Neutrophil (primary cell): ENCODE measurements at regions not wholly inside any gene's neighbourhood (a gene's known extent, or its start where the extent isn't known, plus 50 kb on each side); places are given as distances from the start of the nearest gene placed in this dataset.

Experiments
- H3K27ac ChIP-seq: fragments of 200-600 bp; sonication (generic); 2 replicates; pipeline ENCODE4 v1.5.1; 2016; ENCODE audit warnings: mild to moderate bottlenecking, moderate library complexity
- H3K27me3 ChIP-seq: fragments of 200-600 bp; sonication (generic); 2 replicates; pipeline ENCODE4 v1.6.0; 2016; ENCODE audit warnings: mild to moderate bottlenecking
- H3K36me3 ChIP-seq: fragments of 200-600 bp; sonication (generic); 2 replicates; pipeline ENCODE4 v1.5.1; 2017
- H3K4me1 ChIP-seq, 2 experiments: fragments of 200-600 bp in 1 of 2; sonication (generic) in 1 of 2; 1 replicate in 1 of 2; 2 replicates in 1 of 2; pipeline versions ENCODE4 v1.5.1 to v1.6.1; 2013 to 2016; ENCODE audit warnings: low read depth in 1 of 2, low read length in 1 of 2, mild to moderate bottlenecking in 1 of 2, moderate library complexity in 1 of 2; ENCODE audit not compliant: control insufficient read depth in 1 of 2, insufficient read depth in 1 of 2
- H3K4me3 ChIP-seq, 2 experiments: fragments of 200-600 bp in 1 of 2; sonication (generic) in 1 of 2; 1 replicate in 1 of 2; 2 replicates in 1 of 2; pipeline ENCODE4 v1.5.1; 2013 to 2016; ENCODE audit warnings: low read depth in 1 of 2, low read length in 1 of 2, mild to moderate bottlenecking in 1 of 2, moderate library complexity in 1 of 2
- H3K9me3 ChIP-seq: fragments of 200-600 bp; sonication (generic); 2 replicates; pipeline ENCODE4 v1.5.1; 2016
- TF ChIP-seq, protein P1 (sequence below): fragments of 200-600 bp; sonication (generic); IDR thresholded peaks from 2 replicates; pipeline ENCODE4 v1.5.1; 2016; ENCODE audit warnings: antibody characterized with exemption

DNA sequence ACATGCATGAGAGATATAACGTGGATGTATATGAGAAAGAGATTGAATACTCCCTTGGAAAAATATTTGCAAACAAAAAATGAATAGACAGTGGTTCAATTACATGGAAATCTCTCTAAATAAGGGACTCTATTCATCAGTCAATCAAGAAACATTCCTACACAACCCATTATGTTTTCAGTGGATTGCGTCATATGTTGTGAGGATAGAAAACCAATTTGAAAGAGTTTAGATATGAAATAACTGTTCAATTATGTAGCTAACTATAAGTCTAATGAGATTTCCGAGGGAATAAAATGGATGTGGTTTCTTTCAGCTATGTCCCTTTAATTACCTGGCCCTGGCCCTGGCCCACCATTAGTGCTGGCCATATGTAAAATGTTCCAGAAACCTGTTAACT is 86.7 kb upstream of the TMCO5A start:
- Histone ChIP-seq H3K27ac (no peak overlapping the region), H3K4me3 (no peak overlapping the region), H3K4me1 (no peaks in the 10 kb centered on the region), H3K36me3 (no peaks in the 10 kb centered on the region), H3K9me3 (no peaks in the 10 kb centered on the region), H3K27me3 (no peaks in the 10 kb centered on the region)
- TF ChIP-seq, protein P1, sequence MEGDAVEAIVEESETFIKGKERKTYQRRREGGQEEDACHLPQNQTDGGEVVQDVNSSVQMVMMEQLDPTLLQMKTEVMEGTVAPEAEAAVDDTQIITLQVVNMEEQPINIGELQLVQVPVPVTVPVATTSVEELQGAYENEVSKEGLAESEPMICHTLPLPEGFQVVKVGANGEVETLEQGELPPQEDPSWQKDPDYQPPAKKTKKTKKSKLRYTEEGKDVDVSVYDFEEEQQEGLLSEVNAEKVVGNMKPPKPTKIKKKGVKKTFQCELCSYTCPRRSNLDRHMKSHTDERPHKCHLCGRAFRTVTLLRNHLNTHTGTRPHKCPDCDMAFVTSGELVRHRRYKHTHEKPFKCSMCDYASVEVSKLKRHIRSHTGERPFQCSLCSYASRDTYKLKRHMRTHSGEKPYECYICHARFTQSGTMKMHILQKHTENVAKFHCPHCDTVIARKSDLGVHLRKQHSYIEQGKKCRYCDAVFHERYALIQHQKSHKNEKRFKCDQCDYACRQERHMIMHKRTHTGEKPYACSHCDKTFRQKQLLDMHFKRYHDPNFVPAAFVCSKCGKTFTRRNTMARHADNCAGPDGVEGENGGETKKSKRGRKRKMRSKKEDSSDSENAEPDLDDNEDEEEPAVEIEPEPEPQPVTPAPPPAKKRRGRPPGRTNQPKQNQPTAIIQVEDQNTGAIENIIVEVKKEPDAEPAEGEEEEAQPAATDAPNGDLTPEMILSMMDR: no peak

DNA sequence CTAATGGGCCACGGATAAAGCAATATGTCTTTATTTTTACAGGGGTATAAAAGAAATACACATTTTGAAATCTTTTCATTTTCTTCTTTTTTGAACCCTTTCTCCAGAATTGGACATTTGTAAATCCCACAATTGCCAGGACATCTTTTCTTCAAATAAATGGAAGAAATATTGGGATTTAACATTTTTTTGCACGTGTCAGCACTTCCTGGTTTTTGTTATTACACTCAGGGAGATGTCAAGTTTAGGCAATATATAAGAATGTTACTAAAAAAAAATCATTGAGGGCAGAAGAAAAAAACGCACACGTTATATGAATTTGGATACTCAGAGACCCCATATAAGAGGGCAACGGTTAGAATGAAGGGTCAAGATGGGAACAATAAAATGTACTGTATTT is 78.3 kb upstream of the TMCO5A start:
- H3K9me3 ChIP-seq: no peaks in the 10 kb centered on the region
- TF ChIP-seq, protein P1: no peak
- no peaks in the 10 kb centered on the region for H3K4me1 ChIP-seq
- H3K27ac ChIP-seq: no peak overlapping the region
- H3K4me3 ChIP-seq: no peak overlapping the region
- no peaks in the 10 kb centered on the region for H3K36me3 ChIP-seq
- H3K27me3 ChIP-seq: no peaks in the 10 kb centered on the region

DNA sequence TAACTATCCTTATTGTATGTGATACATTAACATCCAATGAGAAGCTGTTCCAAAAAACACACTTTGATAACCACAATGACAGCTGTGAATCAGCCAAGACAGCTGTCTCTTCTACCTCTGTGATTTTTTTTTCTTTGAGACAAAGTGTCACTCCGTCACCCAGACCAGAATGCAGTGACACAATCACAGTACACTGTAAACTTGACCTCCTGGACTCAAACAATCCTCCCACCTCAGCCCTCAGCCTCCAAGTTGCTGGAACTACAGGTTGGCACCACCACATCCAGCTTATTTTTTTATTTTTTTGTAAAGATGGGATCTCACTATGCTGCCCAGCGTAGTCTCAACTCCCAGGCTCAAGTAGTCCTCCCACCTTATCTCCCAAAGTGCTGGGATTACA is 73.5 kb upstream of the TMCO5A start:
- Histone ChIP-seq H3K4me1 (no peaks in the 10 kb centered on the region), H3K36me3 (no peaks in the 10 kb centered on the region), H3K9me3 (no peaks in the 10 kb centered on the region), H3K27ac (no peak overlapping the region), H3K27me3 (no peaks in the 10 kb centered on the region), H3K4me3 (no peak overlapping the region)
- TF ChIP-seq, protein P1: no peak

DNA sequence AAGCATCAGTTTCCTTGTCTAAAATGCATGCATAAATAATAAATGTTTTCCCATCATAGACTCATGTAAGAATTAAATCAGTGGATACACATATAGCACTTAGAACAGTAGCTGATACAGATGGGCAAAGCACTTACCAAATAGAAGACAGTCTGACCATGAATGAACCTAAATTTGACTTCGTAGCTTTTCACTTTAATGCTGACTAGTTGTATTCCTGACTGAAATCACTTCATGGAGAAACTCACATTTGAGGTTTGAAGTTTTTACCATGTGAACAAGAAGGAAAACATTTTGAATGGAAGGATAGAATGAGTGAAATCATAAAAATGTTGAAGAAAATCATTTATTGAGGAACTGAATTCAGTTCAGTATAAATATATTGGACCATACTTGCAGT is 68.8 kb upstream of the TMCO5A start:
- H3K4me1 ChIP-seq: no peaks in the 10 kb centered on the region
- H3K27ac ChIP-seq: no peak overlapping the region
- H3K36me3 ChIP-seq: no peaks in the 10 kb centered on the region
- no peaks in the 10 kb centered on the region for H3K9me3 ChIP-seq
- H3K27me3 ChIP-seq: no peaks in the 10 kb centered on the region
- no peak overlapping the region for H3K4me3 ChIP-seq
- TF ChIP-seq, protein P1: no peak

DNA sequence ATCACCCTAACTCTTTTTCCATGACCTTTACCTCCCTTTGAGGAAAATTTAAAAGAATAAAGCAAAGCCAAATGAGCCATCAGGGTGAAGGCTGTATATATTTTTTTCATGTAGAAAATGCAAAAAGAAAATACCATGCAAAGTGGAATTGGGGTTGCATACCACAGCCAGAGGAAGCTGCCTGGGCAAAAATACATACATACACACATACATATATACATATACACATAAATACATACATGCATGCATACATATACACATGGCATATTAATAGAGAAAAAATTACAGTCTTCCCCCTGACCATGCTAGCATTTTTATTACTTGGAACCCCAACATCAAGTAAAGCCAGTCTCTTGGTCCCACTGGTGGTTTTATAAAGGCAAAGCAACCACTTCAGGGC is 63.7 kb upstream of the TMCO5A start:
- H3K36me3 ChIP-seq: no peaks in the 10 kb centered on the region
- no peaks in the 10 kb centered on the region for H3K27me3 ChIP-seq
- H3K4me3 ChIP-seq: no peak overlapping the region
- no peaks in the 10 kb centered on the region for H3K9me3 ChIP-seq
- no peaks in the 10 kb centered on the region for H3K4me1 ChIP-seq
- no peak overlapping the region for H3K27ac ChIP-seq
- TF ChIP-seq, protein P1: no peak

DNA sequence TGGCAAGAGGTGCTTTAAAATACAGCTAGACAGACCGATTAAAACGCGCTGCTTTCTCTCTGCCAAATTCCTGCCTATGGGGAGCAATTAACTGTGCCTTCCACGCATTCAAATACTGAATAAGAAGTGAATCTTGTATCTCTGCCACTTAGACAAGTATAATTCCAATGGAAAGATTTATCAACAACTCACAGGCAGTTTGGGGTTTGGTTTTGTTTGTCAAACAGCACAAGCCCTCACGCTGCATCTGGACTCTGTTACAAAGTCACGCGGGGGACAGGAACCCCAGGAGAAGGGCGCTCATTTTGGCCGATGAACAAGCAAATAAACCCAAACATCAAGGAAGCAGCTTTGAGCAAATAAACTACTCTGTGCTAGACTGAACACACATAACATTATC is 61.8 kb upstream of the TMCO5A start:
- Histone ChIP-seq H3K27me3 (no peaks in the 10 kb centered on the region), H3K4me1 (no peaks in the 10 kb centered on the region), H3K27ac (no peak overlapping the region), H3K36me3 (no peaks in the 10 kb centered on the region), H3K4me3 (no peak overlapping the region), H3K9me3 (no peaks in the 10 kb centered on the region)
- TF ChIP-seq, protein P1: no peak
